HCT116 (cell line): ENCODE measurements at regions not wholly inside any gene's neighbourhood (a gene's known extent, or its start where the extent isn't known, plus 50 kb on each side); places are given as distances from the start of the nearest gene placed in this dataset.

ENCODE experiments used
- POLR2A ChIP-seq: IDR thresholded peaks from 2 replicates; pipeline ENCODE4 v1.7.0; 2011; ENCODE audit warnings: borderline replicate concordance; ENCODE audit not compliant: insufficient read depth, insufficient read length; ENCODE audit errors: extremely low read depth
- POLR2AphosphoS5 ChIP-seq: IDR thresholded peaks from 2 replicates; pipeline ENCODE4 v1.6.1; 2011; ENCODE audit warnings: mild to moderate bottlenecking, low read depth, low read length, moderate library complexity
- SP1 ChIP-seq: IDR thresholded peaks from 2 replicates; pipeline ENCODE4 v1.6.1; 2012; ENCODE audit warnings: low read depth
- SRF ChIP-seq: IDR thresholded peaks from 2 replicates; pipeline ENCODE4 v1.6.1; 2012; ENCODE audit warnings: low read depth
- TF ChIP-seq, protein P1 (sequence below), 3 experiments: fragments of 200-600 bp in 1 of 3; sonication (generic) in 1 of 3; IDR thresholded peaks in 2 of 3; conservative IDR thresholded peaks in 1 of 3; 2 replicates each; pipeline ENCODE4 v1.5.1; 2012 to 2017; ENCODE audit warnings: low read depth in 2 of 3, low read length in 2 of 3, antibody characterized with exemption in 1 of 3, borderline replicate concordance in 1 of 3, control low read depth in 1 of 3, mild to moderate bottlenecking in 1 of 3, mixed read lengths in 1 of 3, mixed run types in 1 of 3, moderate library complexity in 1 of 3; ENCODE audit not compliant: insufficient read depth in 1 of 3

DNA sequence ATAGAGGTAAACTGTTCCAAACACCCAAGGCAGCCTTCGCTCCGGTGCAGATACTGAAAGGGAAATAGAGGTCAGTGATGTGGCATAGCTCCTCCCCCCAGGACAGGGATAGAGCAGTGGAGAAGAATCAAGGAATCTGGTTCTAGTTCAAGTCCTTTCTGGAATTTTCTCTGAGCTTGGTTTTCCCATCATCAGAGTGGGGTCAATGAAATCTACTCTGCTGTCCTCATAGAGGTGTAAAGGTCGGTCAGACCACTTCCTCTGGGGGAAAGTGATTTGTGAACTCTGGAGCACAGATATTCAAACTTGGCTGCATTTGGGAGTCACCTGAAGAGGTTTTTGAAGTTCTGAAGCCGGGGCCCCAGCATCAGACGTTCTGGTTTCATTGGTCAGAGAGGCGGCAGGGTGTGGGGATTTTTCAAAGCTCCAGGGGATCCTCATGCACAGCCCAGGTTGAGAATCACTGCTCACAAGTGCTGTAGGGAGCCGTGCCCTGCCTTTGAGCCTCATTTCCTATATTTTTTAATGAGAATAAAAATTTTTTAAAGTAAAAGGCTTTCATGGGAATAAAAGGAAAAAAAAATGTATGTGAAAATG, 105.7 kb upstream of the RAD23B start:
- TF ChIP-seq POLR2A (no peak), SP1 (no peak), POLR2AphosphoS5 (no peak), SRF (no peak)
- TF ChIP-seq, protein P1, sequence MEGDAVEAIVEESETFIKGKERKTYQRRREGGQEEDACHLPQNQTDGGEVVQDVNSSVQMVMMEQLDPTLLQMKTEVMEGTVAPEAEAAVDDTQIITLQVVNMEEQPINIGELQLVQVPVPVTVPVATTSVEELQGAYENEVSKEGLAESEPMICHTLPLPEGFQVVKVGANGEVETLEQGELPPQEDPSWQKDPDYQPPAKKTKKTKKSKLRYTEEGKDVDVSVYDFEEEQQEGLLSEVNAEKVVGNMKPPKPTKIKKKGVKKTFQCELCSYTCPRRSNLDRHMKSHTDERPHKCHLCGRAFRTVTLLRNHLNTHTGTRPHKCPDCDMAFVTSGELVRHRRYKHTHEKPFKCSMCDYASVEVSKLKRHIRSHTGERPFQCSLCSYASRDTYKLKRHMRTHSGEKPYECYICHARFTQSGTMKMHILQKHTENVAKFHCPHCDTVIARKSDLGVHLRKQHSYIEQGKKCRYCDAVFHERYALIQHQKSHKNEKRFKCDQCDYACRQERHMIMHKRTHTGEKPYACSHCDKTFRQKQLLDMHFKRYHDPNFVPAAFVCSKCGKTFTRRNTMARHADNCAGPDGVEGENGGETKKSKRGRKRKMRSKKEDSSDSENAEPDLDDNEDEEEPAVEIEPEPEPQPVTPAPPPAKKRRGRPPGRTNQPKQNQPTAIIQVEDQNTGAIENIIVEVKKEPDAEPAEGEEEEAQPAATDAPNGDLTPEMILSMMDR (IDR thresholded peaks at IDR 0.05 in 2 of 3, conservative IDR thresholded peaks at IDR 0.05 in 1 of 3; ENCODE audit: borderline replicate concordance in 1 of 3, insufficient read depth in 1 of 3, low read depth in 2 of 3, low read length in 2 of 3): no peak
